ENCODE measurements at regions not wholly inside any gene's neighbourhood (a gene's known extent, or its start where the extent isn't known, plus 50 kb on each side); places are given as distances from the start of the nearest gene placed in this dataset.

DNA sequence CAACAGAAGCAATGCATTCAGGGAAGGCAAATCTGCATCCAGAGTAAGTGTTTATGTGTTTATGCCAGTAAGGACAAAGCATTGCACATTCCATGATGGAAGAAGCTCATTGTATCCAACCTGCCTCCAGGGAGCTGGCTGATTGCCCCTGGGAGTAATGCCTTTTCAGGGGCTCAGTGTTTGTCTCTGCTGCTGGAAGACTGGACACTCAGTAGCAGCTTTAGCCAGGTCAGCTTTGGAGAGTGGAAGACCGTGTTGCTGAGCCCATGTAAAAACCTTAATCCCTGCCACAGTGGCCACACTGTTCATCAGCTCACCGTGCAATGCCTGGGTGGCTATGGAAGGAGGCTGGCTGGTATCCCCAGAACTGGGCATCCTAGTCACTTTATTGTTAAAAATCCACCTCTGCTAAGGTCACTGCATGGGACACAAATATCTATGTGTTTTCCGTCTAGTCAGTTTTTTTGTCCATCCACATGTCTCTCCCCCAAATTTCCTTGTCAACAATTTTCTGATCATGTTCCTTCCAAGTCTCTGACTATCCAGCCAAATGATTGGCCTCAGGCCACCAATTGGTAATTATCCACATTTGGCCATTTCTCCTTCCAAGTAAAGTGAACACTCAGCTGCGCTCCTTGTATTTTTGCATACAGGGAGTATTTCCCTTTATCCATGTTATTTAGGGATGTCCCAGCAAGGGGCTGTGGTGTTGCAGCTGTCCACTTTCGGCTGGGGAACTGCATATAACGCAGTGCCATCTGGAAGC is 2044.5 kb upstream of the AGA start:
- no peak for TF ChIP-seq EZH2 (IDR thresholded peaks at IDR 0.05)
- no peak for TF ChIP-seq POLR2AphosphoS5 (IDR thresholded peaks at IDR 0.05; ENCODE audit: borderline replicate concordance, low read depth, low read length)
- no peak for TF ChIP-seq FOXP2 (optimal IDR thresholded peaks at IDR 0.05; ENCODE audit: control extremely low read depth, extremely low read length, insufficient read depth)
